GM21447 (cell line): ENCODE measurements at regions not wholly inside any gene's neighbourhood (a gene's known extent, or its start where the extent isn't known, plus 50 kb on each side); places are given as distances from the start of the nearest gene placed in this dataset.

Experiments
- ATAC-seq: cut with Tn5 transposase; IDR thresholded peaks from one replicate; pipeline ENCODE4 v1.9.1; 2021; ENCODE audit not compliant: unreplicated experiment

GRCh38 chr5:68352166-68352565 lies 136.6 kb downstream of the PIK3R1 start:
- ATAC-seq = no peak

- no peak for ATAC-seq
Observed at GRCh38 chr5:68353605-68354004, 138.0 kb downstream of the PIK3R1 start.

DNA sequence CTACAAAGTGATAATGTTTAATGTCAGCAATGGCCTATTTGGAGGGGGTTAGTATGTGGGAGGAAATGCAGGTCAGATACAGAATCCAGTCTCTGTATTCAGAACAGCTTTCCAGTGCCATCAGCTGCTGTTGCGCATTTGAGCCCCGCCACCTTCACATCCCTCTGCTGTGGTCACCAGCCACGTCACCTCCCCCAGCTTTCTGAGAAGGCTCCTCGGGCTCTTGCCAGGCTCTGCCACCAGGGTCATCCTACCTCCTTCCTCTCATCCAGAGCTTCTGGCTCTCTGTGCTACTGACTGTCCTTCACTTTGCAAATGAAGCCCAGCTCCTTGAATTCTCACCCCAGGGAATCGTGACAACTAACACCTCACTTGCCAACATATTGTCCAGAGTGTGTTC lies 138.8 kb downstream of the PIK3R1 start:
- ATAC-seq = no peak

GRCh38 chr5:68356216-68356615 lies 140.7 kb downstream of the PIK3R1 start:
- no peak for ATAC-seq

GRCh38 chr5:68356623-68357022 lies 141.1 kb downstream of the PIK3R1 start:
- ATAC-seq = no peak

DNA sequence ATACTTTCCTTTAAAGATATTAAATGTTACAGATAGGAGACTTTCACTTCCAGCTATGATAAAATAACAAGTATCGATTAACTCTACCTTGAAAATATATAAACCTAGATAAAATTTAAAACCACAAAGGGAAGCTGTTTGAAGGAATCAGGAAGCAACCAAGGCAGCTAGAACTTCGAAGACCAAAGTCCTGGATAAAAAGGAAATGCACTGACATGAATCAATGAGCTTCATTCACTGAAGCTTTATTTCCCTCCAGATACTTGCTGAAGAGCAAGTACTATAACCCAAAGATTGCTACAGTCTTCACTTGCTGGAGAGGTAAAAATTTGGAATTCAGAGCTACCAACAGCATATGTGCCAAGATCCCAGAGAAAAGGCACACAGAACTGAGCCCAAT lies 144.1 kb downstream of the PIK3R1 start:
- no peak for ATAC-seq

GRCh38 chr5:68362331-68362730 lies 146.8 kb downstream of the PIK3R1 start:
- no peak for ATAC-seq

GRCh38 chr5:68365889-68366288 lies 150.3 kb downstream of the PIK3R1 start:
- ATAC-seq = no peak

DNA sequence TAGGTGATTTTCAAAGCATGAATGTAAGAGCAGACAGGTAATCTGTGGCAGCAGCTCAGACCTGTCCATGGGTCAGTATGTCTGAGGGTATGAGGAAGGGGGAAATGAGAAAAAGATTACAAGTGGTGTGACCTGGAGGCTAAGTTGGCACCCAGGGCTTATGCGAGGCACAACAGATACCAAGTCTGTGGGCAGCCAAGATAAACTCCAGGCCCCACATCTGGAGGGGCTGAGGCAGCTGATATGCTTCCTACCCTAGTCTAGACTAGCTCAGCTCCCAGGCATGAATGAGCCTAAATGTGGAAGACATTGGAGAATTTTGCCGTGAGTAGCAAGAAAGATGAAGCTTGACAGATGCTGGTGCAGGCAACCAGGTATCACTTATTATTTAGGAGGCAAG lies 151.7 kb downstream of the PIK3R1 start:
- ATAC-seq = no peak

- ATAC-seq = no peak
Observed at GRCh38 chr5:68367717-68368116, 152.2 kb downstream of the PIK3R1 start.

GRCh38 chr5:68368311-68369022 lies 152.9 kb downstream of the PIK3R1 start:
- no peak for ATAC-seq

GRCh38 chr5:68369023-68369359 lies 153.4 kb downstream of the PIK3R1 start:
- no peak for ATAC-seq

- ATAC-seq = peak; percentile 88
Observed at GRCh38 chr5:68369457-68370125, 154.0 kb downstream of the PIK3R1 start.

DNA sequence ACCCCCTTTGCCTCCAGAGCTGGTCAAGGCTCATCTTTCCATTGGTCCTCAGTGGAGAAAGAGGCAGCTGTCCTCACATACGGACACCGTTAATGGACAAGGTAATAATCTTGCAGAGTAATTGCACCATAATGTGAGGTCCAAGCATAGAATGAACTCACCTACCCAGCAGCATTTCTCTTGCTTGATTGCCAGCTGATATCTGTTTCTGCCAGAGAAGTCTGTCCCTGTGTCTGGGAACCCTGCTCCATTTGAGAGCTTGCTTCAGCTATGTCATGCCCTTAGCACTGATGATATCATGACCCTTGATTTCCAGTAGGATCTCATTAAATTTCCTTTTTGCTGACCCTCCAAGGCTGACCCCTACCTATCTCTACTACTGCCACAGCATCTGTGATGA lies 154.6 kb downstream of the PIK3R1 start:
- ATAC-seq = no peak

DNA sequence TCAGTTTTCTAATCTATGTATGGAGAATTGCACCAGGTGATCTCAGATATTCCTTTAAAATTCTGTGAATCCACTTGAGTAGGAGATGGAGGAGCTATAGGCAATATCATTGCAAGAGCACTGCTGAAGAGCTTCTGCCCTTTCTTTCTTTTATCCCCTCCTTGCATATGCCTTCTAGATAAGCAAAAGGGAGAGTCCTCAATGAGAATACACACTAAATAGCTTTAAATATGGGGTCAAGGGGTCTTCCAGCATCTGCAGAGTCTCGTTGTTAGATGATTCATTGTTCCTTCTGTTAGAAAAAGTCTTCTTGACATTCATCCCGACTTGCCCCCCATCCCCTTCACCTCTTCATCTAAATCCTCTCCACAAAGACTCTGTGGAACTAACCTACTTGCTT lies 156.1 kb downstream of the PIK3R1 start:
- no peak for ATAC-seq

DNA sequence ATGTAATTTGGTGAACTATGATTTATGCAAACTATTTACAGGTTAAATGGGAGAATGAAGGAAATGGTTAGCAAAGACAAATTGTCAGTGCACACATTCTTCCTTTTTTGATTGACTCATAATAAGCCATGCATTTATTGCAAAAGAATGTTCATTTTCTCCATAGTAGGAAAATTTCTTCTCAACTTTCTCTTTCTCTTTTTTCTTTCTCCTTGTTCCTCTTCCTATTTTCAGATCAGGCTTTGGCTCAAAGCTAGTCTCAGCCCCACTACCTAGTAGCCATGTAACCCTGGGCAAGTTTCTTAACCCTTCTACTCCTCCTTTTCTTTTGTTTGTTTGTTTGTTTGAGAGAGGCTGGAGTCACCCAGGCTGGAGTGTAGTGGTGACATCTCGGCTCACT lies 156.6 kb downstream of the PIK3R1 start:
- no peak for ATAC-seq

GRCh38 chr5:68373050-68373449 lies 157.5 kb downstream of the PIK3R1 start:
- no peak for ATAC-seq

- ATAC-seq = no peak
Observed at GRCh38 chr5:68374796-68375518, 159.4 kb downstream of the PIK3R1 start.

DNA sequence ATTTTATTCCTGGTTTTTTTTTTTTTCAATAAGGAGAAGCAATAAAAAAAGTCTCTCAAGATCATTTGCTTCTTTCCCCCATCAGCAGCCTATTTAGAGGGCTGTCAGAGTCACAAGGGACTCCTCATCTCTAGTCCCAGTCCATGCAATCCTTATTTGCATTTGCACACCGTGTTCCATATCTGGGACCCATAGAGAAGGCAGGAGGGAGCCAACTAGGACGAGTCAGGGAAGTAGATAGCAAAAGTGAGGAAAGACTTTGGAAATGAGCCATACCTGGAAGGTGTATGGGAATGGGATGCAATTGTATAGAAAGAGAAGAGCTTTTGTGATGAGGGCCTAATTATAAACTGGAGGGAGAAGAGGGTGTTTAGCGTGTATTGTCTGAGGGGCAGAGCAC lies 160.0 kb downstream of the PIK3R1 start:
- no peak for ATAC-seq

- ATAC-seq = no peak
Observed at GRCh38 chr5:68376935-68377334, 161.4 kb downstream of the PIK3R1 start.

DNA sequence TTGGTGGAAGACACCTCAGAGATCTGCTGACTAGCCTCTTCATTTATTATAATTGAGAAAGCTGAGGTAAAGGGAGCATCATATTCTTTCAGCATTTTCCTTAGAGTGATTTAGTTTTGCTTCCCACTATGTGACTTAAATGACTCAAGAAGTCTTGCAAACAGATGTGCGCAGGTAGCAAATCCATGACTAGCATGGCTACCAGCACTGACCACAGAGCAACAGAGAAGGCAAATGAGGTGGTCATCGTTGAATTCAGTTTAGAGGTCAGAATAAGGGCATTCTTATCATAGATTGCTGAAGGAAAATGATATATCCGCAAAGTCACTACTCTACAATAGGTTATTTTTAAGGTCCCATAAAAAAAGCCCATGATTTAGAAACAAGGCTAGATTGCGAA lies 162.2 kb downstream of the PIK3R1 start:
- ATAC-seq = no peak

DNA sequence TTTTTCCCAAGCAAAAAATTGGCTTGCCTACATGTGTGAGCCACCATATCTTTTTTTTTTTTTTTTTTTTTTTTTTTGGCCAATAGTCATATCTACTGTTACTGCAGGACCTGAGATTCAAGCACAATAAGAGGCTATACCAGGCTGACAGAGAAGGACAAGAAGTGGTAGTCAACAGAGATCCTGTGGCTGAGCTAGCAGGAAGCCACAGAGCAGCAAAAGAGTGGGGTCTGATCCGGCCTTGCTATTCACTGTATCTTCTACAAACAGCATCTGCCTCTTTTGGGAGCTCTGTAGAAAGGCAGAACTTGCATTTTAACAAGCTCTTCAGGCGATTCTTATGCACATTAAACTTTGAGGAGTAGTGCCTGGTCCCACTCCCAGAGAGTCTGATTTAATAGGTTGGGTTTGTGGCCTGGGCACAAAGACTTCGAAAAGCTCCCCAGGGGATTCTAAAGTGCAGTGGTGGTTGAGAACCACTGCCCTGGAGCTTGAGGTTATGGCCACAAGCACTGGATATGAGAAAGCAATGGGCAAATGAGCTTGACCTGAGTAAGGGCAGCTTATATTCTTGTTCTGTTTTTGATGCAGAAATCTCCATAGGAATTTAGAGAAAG lies 162.8 kb downstream of the PIK3R1 start:
- peak; percentile 81 for ATAC-seq
